Neural progenitor cell (in vitro differentiated cells): ENCODE measurements at regions not wholly inside any gene's neighbourhood (a gene's known extent, or its start where the extent isn't known, plus 50 kb on each side); places are given as distances from the start of the nearest gene placed in this dataset.

ENCODE experiments used
- CTCF ChIP-seq: fragments of 200-600 bp; sonication (generic); IDR thresholded peaks from 2 replicates; pipeline ENCODE4 v1.5.1; 2017; ENCODE audit warnings: antibody characterized with exemption, mild to moderate bottlenecking
- EZH2 ChIP-seq: fragments of 200-600 bp; sonication (generic); IDR thresholded peaks from 2 replicates; pipeline ENCODE4 v1.6.1; 2017; ENCODE audit warnings: antibody characterized with exemption, mild to moderate bottlenecking, moderate library complexity
- EZH2phosphoT487 ChIP-seq: fragments of 200-600 bp; sonication (generic); IDR thresholded peaks from 2 replicates; pipeline ENCODE4 v1.6.1; 2017; ENCODE audit warnings: antibody characterized with exemption

GRCh38 chr16:25542306-25542705, 149.5 kb upstream of the HS3ST4 start:
- TF ChIP-seq CTCF (no peak), EZH2 (no peak), EZH2phosphoT487 (no peak)
